ENCODE measurements at regions not wholly inside any gene's neighbourhood (a gene's known extent, or its start where the extent isn't known, plus 50 kb on each side); places are given as distances from the start of the nearest gene placed in this dataset.

- no peak for DNase-seq (ENCODE audit: low read depth, low spot score)
These were observed 54.4 kb upstream of the RBM24 start for GRCh38 chr6:17226786-17227233.

- no peak for DNase-seq (ENCODE audit: low read depth, low spot score)
These were observed 53.8 kb upstream of the RBM24 start for GRCh38 chr6:17227403-17227802.

Measured in ELF-1 (cell line).